B cell (primary cell): ENCODE measurements at regions not wholly inside any gene's neighbourhood (a gene's known extent, or its start where the extent isn't known, plus 50 kb on each side); places are given as distances from the start of the nearest gene placed in this dataset.

Experiments
- ATAC-seq: fragments of 200-7000 bp; cut with Tn5 transposase; one replicate; pipeline ENCODE4 v1.10.0; 2021; ENCODE audit warnings: low read depth, mild to moderate bottlenecking, moderate number of reproducible peaks, moderate library complexity
- CTCF ChIA-PET: fragments of 350-600 bp; sonication (Branson Sonifier 250); formaldehyde crosslinking; loops from one replicate; lab custom pipeline; 2021; ENCODE audit warnings: antibody characterized with exemption, inconsistent platforms; lab: Charles Lee
- POLR2A ChIA-PET: fragments of 350-600 bp; sonication (Branson Sonifier 250); formaldehyde crosslinking; loops from one replicate; lab custom pipeline; 2021; ENCODE audit warnings: antibody characterized with exemption; lab: Charles Lee
- DNase-seq: peaks from one replicate; pipeline ENCODE4 v3.0.0; 2013
- H2AFZ ChIP-seq: 2 replicates; pipeline ENCODE4 v1.6.1; 2012; ENCODE audit warnings: mild to moderate bottlenecking, low read depth, low read length; ENCODE audit not compliant: insufficient read depth, poor library complexity, severe bottlenecking
- H3K27ac ChIP-seq, 2 donors: 1 replicate in 1 of 2; 2 replicates in 1 of 2; pipeline ENCODE4 v1.5.1; 2012 to 2013; ENCODE audit warnings: low read length in 2 of 2, mild to moderate bottlenecking in 2 of 2, moderate library complexity in 1 of 2
- H3K27me3 ChIP-seq, 4 experiments: fragments of 200-600 bp in 1 of 4; sonication (generic) in 1 of 4; replicated peaks in 1 of 4; 1 replicate in 2 of 4; 2 replicates in 2 of 4; pipeline versions ENCODE4 v1.6.1 to v1.7.0; 2013 to 2016; ENCODE audit warnings: low read length in 3 of 4, mild to moderate bottlenecking in 2 of 4, mixed read lengths in 1 of 4, moderate library complexity in 1 of 4; ENCODE audit not compliant: insufficient read depth in 4 of 4, control insufficient read depth in 3 of 4; ENCODE audit errors: control extremely low read depth in 1 of 4
- H3K36me3 ChIP-seq, 2 experiments: replicated peaks in 1 of 2; 1 replicate in 1 of 2; 2 replicates in 1 of 2; pipeline versions ENCODE4 v1.6.1 to v1.7.1; 2013; ENCODE audit warnings: low read length in 1 of 2; ENCODE audit not compliant: insufficient read depth in 2 of 2, control insufficient read depth in 1 of 2; ENCODE audit errors: control extremely low read depth in 1 of 2, extremely low read depth in 1 of 2
- H3K4me1 ChIP-seq, 2 donors: fragments of 200-600 bp in 1 of 2; sonication (generic) in 1 of 2; 1 replicate in 1 of 2; 2 replicates in 1 of 2; pipeline versions ENCODE4 v1.5.1 to v1.6.1; 2013 to 2017; ENCODE audit warnings: low read length in 2 of 2; ENCODE audit not compliant: control insufficient read depth in 2 of 2, insufficient read depth in 2 of 2
- H3K4me2 ChIP-seq: replicated peaks from 2 replicates; pipeline ENCODE3; 2012; ENCODE audit warnings: mild to moderate bottlenecking, low read depth, low read length; ENCODE audit not compliant: poor library complexity, severe bottlenecking
- H3K4me3 ChIP-seq, 5 experiments: fragments of 200-600 bp in 1 of 5; sonication (generic) in 1 of 5; 1 replicate in 3 of 5; 2 replicates in 2 of 5; pipeline versions ENCODE4 v1.5.1 to v1.7.0; 2011 to 2016; ENCODE audit warnings: low read length in 4 of 5, mild to moderate bottlenecking in 4 of 5, low read depth in 2 of 5, control low read depth in 1 of 5, moderate library complexity in 1 of 5; ENCODE audit not compliant: insufficient read depth in 1 of 5; ENCODE audit errors: control extremely low read depth in 1 of 5, extremely low read depth in 1 of 5
- H3K79me2 ChIP-seq: fragments of 200-600 bp; sonication (generic); one replicate; pipeline ENCODE4 v1.6.0; 2016; ENCODE audit warnings: low read length; ENCODE audit not compliant: control insufficient read depth, insufficient read depth
- H3K9ac ChIP-seq: fragments of 200-600 bp; sonication (generic); 2 replicates; pipeline ENCODE4 v1.6.1; 2017; ENCODE audit warnings: mild to moderate bottlenecking, low read length, moderate library complexity
- H3K9me3 ChIP-seq, 3 donors: one replicate each; pipeline versions ENCODE4 v1.6.1 to v1.7.1; 2013; ENCODE audit warnings: low read length in 2 of 3; ENCODE audit not compliant: control insufficient read depth in 2 of 3, insufficient read depth in 1 of 3; ENCODE audit errors: control extremely low read depth in 1 of 3
- H4K20me1 ChIP-seq: 2 replicates; pipeline ENCODE4 v1.6.0; 2012; ENCODE audit warnings: mild to moderate bottlenecking, low read length; ENCODE audit not compliant: insufficient read depth, control insufficient read depth, poor library complexity, severe bottlenecking
- H3K27ac Mint-ChIP-seq: one replicate; pipeline ENCODE4 v1.8.0; 2021; ENCODE audit warnings: mixed read lengths
- H3K27me3 Mint-ChIP-seq: one replicate; pipeline ENCODE4 v1.8.0; 2021; ENCODE audit warnings: mixed read lengths
- H3K4me1 Mint-ChIP-seq: one replicate; pipeline ENCODE4 v1.8.0; 2021; ENCODE audit warnings: mixed read lengths
- H3K4me3 Mint-ChIP-seq: one replicate; pipeline ENCODE4 v1.8.0; 2021; ENCODE audit warnings: mixed read lengths
- H3K9me3 Mint-ChIP-seq: one replicate; pipeline ENCODE4 v1.8.0; 2022; ENCODE audit warnings: mixed read lengths; ENCODE audit not compliant: insufficient read depth
- CTCF ChIP-seq: fragments of 200-600 bp; IDR thresholded peaks from one replicate; pipeline ENCODE4 v1.8.0; 2022; ENCODE audit warnings: antibody characterized with exemption, mild to moderate bottlenecking
- EZH2 ChIP-seq: IDR thresholded peaks from 2 replicates; pipeline ENCODE4 v1.6.1; 2012; ENCODE audit warnings: borderline replicate concordance, low read depth, mild to moderate bottlenecking, moderate library complexity, low read length; ENCODE audit not compliant: insufficient read depth, poor library complexity, severe bottlenecking
- WGBS: methylation state at CpG from one replicate; pipeline ENCODE4 v1.1.5; 2013; ENCODE audit warnings: missing lambda C conversion rate; ENCODE audit not compliant: insufficient coverage; 5-methylcytosine and 5-hydroxymethylcytosine counted together
- intact Hi-C: fragments of 100-400 bp; cut with micrococcal nuclease; formaldehyde crosslinking; loops from one replicate; pipeline ENCODE4 v1.10.0; 2022

- Histone ChIP-seq H3K9me3 (no peaks in the 10 kb centered on the region), H3K27me3 (peaks cover 0 to 6% (median 2%) of the 10 kb centered on the region in 4 experiments), H3K9ac (no peak overlapping the region), H3K36me3 (no peaks in the 10 kb centered on the region), H3K4me1 (no peaks in the 10 kb centered on the region), H4K20me1 (no peaks in the 10 kb centered on the region), H3K4me3 (no peak overlapping the region), H3K4me2 (no peak overlapping the region), H3K27ac (no peak overlapping the region), H2AFZ (no peak overlapping the region), H3K79me2 (no peaks in the 10 kb centered on the region)
- Mint-ChIP-seq H3K27ac (no peak overlapping the region), H3K9me3 (no peaks in the 10 kb centered on the region), H3K4me3 (no peak overlapping the region), H3K27me3 (peaks cover 14% of the 10 kb centered on the region), H3K4me1 (no peaks in the 10 kb centered on the region)
- intact Hi-C loops, result no loop called here
- ATAC-seq (no peak), DNase-seq (no peak)
- POLR2A ChIA-PET, result no interaction called here
- no peak for TF ChIP-seq CTCF
- TF ChIP-seq EZH2, result no peak
- CTCF ChIA-PET, result no interaction called here
- WGBS, result 100% methylated on average over 1 of the region's 1 CpG
These were observed 92.4 kb upstream of the PRKG1 start for GRCh38 chr10:50981904-50982303.

- no peaks in the 10 kb centered on the region for H3K9me3 Mint-ChIP-seq
- Histone ChIP-seq H4K20me1 (no peaks in the 10 kb centered on the region), H2AFZ (no peak overlapping the region), H3K4me1 (no peaks in the 10 kb centered on the region), H3K79me2 (no peaks in the 10 kb centered on the region), H3K36me3 (no peaks in the 10 kb centered on the region), H3K9me3 (no peaks in the 10 kb centered on the region), H3K4me3 (no peak overlapping the region), H3K27ac (no peak overlapping the region), H3K27me3 (peaks cover 0 to 6% (median 2%) of the 10 kb centered on the region in 4 experiments), H3K9ac (no peak overlapping the region), H3K4me2 (no peak overlapping the region)
- CTCF ChIA-PET, result no interaction called here
- POLR2A ChIA-PET, result no interaction called here
- ATAC-seq (no peak), DNase-seq (no peak)
- no peaks in the 10 kb centered on the region for H3K4me1 Mint-ChIP-seq
- WGBS, result 100% methylated on average over 2 of the region's 4 CpGs
- TF ChIP-seq CTCF (no peak), EZH2 (no peak)
- H3K4me3 Mint-ChIP-seq, result no peak overlapping the region
- peaks cover 16% of the 10 kb centered on the region for H3K27me3 Mint-ChIP-seq
- no peak overlapping the region for H3K27ac Mint-ChIP-seq
- intact Hi-C loops, result no loop called here
These were observed 91.3 kb upstream of the PRKG1 start for GRCh38 chr10:50982989-50983388.
